ENCODE measurements at regions not wholly inside any gene's neighbourhood (a gene's known extent, or its start where the extent isn't known, plus 50 kb on each side); places are given as distances from the start of the nearest gene placed in this dataset.

- no peaks in the 10 kb centered on the region for H3K27me3 ChIP-seq (ENCODE audit: control insufficient read depth, insufficient read depth, low read length)
- intact Hi-C loops (cut with DNase I), result no loop called here
- H3K36me3 ChIP-seq (ENCODE audit: control insufficient read depth in 2 of 3, insufficient read depth in 3 of 3, low read length in 3 of 3), result no peaks in the 10 kb centered on the region
- DNase-seq (no peak), FAIRE-seq (no peak)
- H3K27ac ChIP-seq (ENCODE audit: low read depth in 2 of 2, low read length in 2 of 2), result no peak overlapping the region
- no peak overlapping the region for H3K9ac ChIP-seq (ENCODE audit: low read length in 3 of 3)
- no peak overlapping the region for H3K4me3 ChIP-seq (ENCODE audit: low read length in 3 of 3)
- H3K9me3 ChIP-seq (ENCODE audit: control insufficient read depth in 2 of 3, insufficient read depth in 1 of 3, low read length in 3 of 3), result no peaks in the 10 kb centered on the region
- peaks cover 0 to 6% (median 0%) of the 10 kb centered on the region in 3 donors for H3K4me1 ChIP-seq (ENCODE audit: control insufficient read depth in 2 of 3, insufficient read depth in 2 of 3, low read depth in 1 of 3, low read length in 3 of 3)
- TF ChIP-seq CTCF (IDR thresholded peaks at IDR 0.05; ENCODE audit: borderline replicate concordance, extremely low read depth, insufficient read depth), result no peak
These were observed 198.9 kb upstream of the ASIC2 start for GRCh38 chr17:33491871-33492481.

- Histone ChIP-seq H3K27ac (ENCODE audit: low read depth in 2 of 2, low read length in 2 of 2) (no peak overlapping the region), H3K9ac (ENCODE audit: low read length in 3 of 3) (no peak overlapping the region), H3K4me3 (ENCODE audit: low read length in 3 of 3) (no peak overlapping the region), H3K9me3 (ENCODE audit: control insufficient read depth in 2 of 3, insufficient read depth in 1 of 3, low read length in 3 of 3) (no peaks in the 10 kb centered on the region), H3K36me3 (ENCODE audit: control insufficient read depth in 2 of 3, insufficient read depth in 3 of 3, low read length in 3 of 3) (no peaks in the 10 kb centered on the region), H3K27me3 (ENCODE audit: control insufficient read depth, insufficient read depth, low read length) (no peaks in the 10 kb centered on the region), H3K4me1 (ENCODE audit: control insufficient read depth in 2 of 3, insufficient read depth in 2 of 3, low read depth in 1 of 3, low read length in 3 of 3) (peaks cover 0 to 4% (median 0%) of the 10 kb centered on the region in 3 donors)
- intact Hi-C loops (cut with DNase I), result no loop called here
- DNase-seq, result peak in 1 of 5 donors; percentile 42
- FAIRE-seq, result no peak
- TF ChIP-seq CTCF (IDR thresholded peaks at IDR 0.05; ENCODE audit: borderline replicate concordance, extremely low read depth, insufficient read depth), result no peak
These were observed 199.7 kb upstream of the ASIC2 start for GRCh38 chr17:33492731-33493265.

- no peak overlapping the region for H3K9ac ChIP-seq (ENCODE audit: low read length in 3 of 3)
These were observed 200.5 kb upstream of the ASIC2 start for GRCh38 chr17:33493566-33493965.

More at GRCh38 chr17:33493566-33493965, 200.5 kb upstream of the ASIC2 start:
- DNase-seq (no peak), FAIRE-seq (no peak)
- Histone ChIP-seq H3K36me3 (ENCODE audit: control insufficient read depth in 2 of 3, insufficient read depth in 3 of 3, low read length in 3 of 3) (no peaks in the 10 kb centered on the region), H3K27ac (ENCODE audit: low read depth in 2 of 2, low read length in 2 of 2) (no peak overlapping the region), H3K4me3 (ENCODE audit: low read length in 3 of 3) (no peak overlapping the region), H3K27me3 (ENCODE audit: control insufficient read depth, insufficient read depth, low read length) (no peaks in the 10 kb centered on the region), H3K4me1 (ENCODE audit: control insufficient read depth in 2 of 3, insufficient read depth in 2 of 3, low read depth in 1 of 3, low read length in 3 of 3) (peaks cover 0 to 4% (median 0%) of the 10 kb centered on the region in 3 donors), H3K9me3 (ENCODE audit: control insufficient read depth in 2 of 3, insufficient read depth in 1 of 3, low read length in 3 of 3) (no peaks in the 10 kb centered on the region)
- no peak for TF ChIP-seq CTCF (IDR thresholded peaks at IDR 0.05; ENCODE audit: borderline replicate concordance, extremely low read depth, insufficient read depth)
- intact Hi-C loops (cut with DNase I), result no loop called here

Data from kidney (tissue), 13 donors.